ENCODE measurements at regions not wholly inside any gene's neighbourhood (a gene's known extent, or its start where the extent isn't known, plus 50 kb on each side); places are given as distances from the start of the nearest gene placed in this dataset.

DNA sequence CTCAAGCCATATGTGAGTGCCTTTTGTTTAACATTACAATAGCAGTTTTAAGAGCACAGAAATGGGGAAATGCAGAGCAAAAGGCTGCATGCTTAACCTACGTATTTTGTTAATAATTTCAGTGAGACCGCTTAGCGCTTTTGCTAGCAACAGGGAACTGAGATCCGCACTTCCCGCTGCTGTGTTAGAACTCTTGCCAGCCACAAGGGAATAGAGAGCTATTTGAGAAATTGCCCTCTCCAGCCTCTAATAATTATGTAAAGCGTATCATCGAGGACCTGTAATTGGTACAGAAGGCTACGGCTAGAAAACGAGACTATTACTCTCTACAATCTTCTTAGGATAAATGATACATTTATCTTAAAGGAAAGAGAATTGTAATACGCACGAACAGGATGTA lies 205.2 kb upstream of the GRIP1 start:
- Histone ChIP-seq H3K9me1 (ENCODE audit: control insufficient read depth, insufficient read depth, low read length) (no peaks in the 10 kb centered on the region), H3K27ac (ENCODE audit: extremely low read depth, low read depth, low read length) (no peak overlapping the region), H4K20me1 (replicated peaks; ENCODE audit: control insufficient read depth, insufficient read depth, low read length) (no peaks in the 10 kb centered on the region), H3K27me3 (ENCODE audit: control insufficient read depth in 2 of 2, insufficient read depth in 2 of 2, low read length in 2 of 2) (no peaks in the 10 kb centered on the region), H2AFZ (ENCODE audit: low read depth, low read length) (no peak overlapping the region), H3K9ac (ENCODE audit: insufficient read depth in 1 of 2, low read depth in 2 of 2, low read length in 2 of 2) (no peak overlapping the region), H3K4me1 (replicated peaks in 1 of 2; ENCODE audit: control insufficient read depth in 2 of 2, insufficient read depth in 2 of 2, low read length in 2 of 2) (no peaks in the 10 kb centered on the region), H3K4me3 (no peak overlapping the region), H3K79me2 (ENCODE audit: control insufficient read depth, insufficient read depth, low read length) (no peaks in the 10 kb centered on the region), H3K36me3 (ENCODE audit: control insufficient read depth, insufficient read depth, low read length) (no peaks in the 10 kb centered on the region), H3K9me3 (replicated peaks; ENCODE audit: control insufficient read depth, insufficient read depth, low read depth, low read length) (no peaks in the 10 kb centered on the region), H3K4me2 (ENCODE audit: insufficient read depth, low read length) (0 out of 2 replicates have a peak overlapping the region, but pooled peaks have one; percentile 6)
- POLR2A ChIA-PET = no interaction called here
- 5% methylated on average over 11 of the region's 11 CpGs for WGBS (ENCODE audit: insufficient coverage, low coverage, missing lambda C conversion rate)
- FAIRE-seq (no peak), ATAC-seq (peak; percentile 24; the same call in 1 of the 3 replicates), DNase-seq (ENCODE audit: extremely low read depth in 1 of 4, low spot score in 3 of 4) (no peak)
- TF ChIP-seq NCOA6 (IDR thresholded peaks at IDR 0.05) (no peak), ATF1 (CRISPR knock-in tag; IDR thresholded peaks at IDR 0.05) (no peak), ATF1 (tag; IDR thresholded peaks at IDR 0.05) (no peak), ZNF408 (CRISPR knock-in tag; IDR thresholded peaks at IDR 0.05; ENCODE audit: low read depth) (no peak)
- TF ChIP-seq, protein P1, sequence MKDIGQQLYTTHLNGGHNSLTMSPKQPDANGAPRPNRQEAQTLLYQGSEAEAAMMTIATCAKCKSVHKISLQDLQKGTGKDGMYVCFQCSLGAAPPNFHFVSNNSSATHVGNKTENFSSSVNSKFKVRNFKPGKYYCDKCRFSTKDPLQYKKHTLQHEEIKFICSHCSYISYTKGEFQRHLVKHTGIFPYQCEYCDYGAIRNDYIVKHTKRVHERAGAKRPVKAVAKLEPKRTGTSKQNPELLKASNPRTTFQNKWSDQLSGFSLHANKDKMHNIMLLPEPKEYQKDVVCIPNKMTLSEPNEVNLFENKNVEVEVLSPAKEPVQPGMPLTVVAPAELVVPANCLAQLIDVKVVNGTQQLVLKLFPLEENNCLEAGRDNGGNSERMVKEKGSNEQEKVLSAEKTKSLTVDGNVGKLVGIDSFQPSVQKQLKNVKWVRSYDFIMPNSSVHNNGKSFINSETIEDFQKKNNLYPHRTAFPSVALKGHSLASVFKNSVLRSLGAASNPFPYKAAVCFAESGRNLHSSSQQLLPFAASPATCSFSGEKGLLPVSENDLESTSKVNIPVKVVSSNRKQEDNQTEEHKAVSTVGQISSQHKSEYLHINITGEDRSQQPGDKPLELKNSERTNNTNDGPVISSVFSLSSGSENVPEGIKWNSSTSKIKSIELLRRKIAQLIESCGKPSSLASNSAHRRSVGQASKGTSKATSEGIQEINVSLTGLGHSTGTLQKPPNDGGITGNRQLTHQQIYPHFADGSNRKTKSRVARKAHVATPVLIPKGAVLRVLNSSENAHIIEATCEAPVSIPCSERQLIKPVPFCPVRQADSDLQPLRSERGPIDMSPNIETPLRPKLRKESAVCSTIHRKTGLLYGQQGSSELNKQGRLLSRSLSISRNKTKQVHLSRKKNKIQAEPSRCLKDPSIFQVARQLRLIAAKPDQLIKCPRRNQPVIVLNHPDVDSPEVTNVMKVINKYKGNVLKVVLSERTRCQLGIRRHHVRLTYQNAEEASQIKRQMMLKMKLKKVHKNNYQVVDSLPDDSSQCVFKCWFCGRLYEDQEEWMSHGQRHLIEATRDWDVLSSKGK (CRISPR knock-in tag; IDR thresholded peaks at IDR 0.05) = no peak
- in situ Hi-C loops (cut with MboI) (no loop called here), intact Hi-C loops (cut with micrococcal nuclease) (no loop called here)
- CTCF ChIA-PET (ENCODE audit: low intra/inter-chr PET ratio) = no interaction called here
- BruUV-seq (replicated peaks) = no TSS peak

Data from K562 (cell line).